A673 (cell line): ENCODE measurements at regions not wholly inside any gene's neighbourhood (a gene's known extent, or its start where the extent isn't known, plus 50 kb on each side); places are given as distances from the start of the nearest gene placed in this dataset.

ENCODE experiments used
- BruUV-seq: library from RNA; stranded (reverse); fragments of 400-500 nt; replicated peaks from 2 replicates; lab custom pipeline; 2021; lab: Mats Ljungman, UMichigan
- CTCF ChIA-PET: fragments of 300-600 bp; sonication (Branson Sonifier 250); formaldehyde crosslinking; loops from one replicate; lab custom pipeline; 2022; ENCODE audit warnings: antibody characterized with exemption; lab: Charles Lee
- POLR2A ChIA-PET: fragments of 300-600 bp; sonication (Branson Sonifier 250); formaldehyde crosslinking; loops from one replicate; lab custom pipeline; 2022; ENCODE audit warnings: antibody characterized with exemption; ENCODE audit not compliant: low non-redundant PET; lab: Charles Lee
- DNase-seq: peaks from one replicate; pipeline ENCODE4 v3.0.0-alpha.2; 2015; ENCODE audit warnings: low spot score
- H3K27ac ChIP-seq: fragments of 200-600 bp; sonication (generic); 2 replicates; pipeline ENCODE4 v1.5.1; 2016; ENCODE audit warnings: mixed run types, low read depth, mild to moderate bottlenecking, mixed read lengths, antibody characterized with exemption, low read length; ENCODE audit not compliant: poor library complexity, severe bottlenecking
- H3K27me3 ChIP-seq: fragments of 200-600 bp; sonication (generic); replicated peaks from 2 replicates; pipeline ENCODE4 v1.6.1; 2017; ENCODE audit warnings: mixed run types, low read depth, mild to moderate bottlenecking, mixed read lengths, antibody characterized with exemption, low read length; ENCODE audit not compliant: insufficient read depth, poor library complexity
- H3K36me3 ChIP-seq: fragments of 200-600 bp; sonication (generic); 2 replicates; pipeline ENCODE4 v1.6.1; 2016; ENCODE audit warnings: mixed run types, mild to moderate bottlenecking, mixed read lengths, antibody characterized with exemption, low read length; ENCODE audit not compliant: insufficient read depth, poor library complexity, severe bottlenecking
- H3K4me1 ChIP-seq: fragments of 200-600 bp; sonication (generic); 2 replicates; pipeline ENCODE4 v1.6.1; 2017; ENCODE audit warnings: mixed run types, mild to moderate bottlenecking, mixed read lengths, antibody characterized with exemption, low read length; ENCODE audit not compliant: insufficient read depth, poor library complexity, severe bottlenecking
- H3K4me3 ChIP-seq: fragments of 200-600 bp; sonication (generic); 2 replicates; pipeline ENCODE4 v1.5.1; 2016; ENCODE audit warnings: low read depth, mixed run types, mild to moderate bottlenecking, mixed read lengths, low read length; ENCODE audit not compliant: poor library complexity, severe bottlenecking
- H3K9me3 ChIP-seq: fragments of 200-600 bp; sonication (generic); 2 replicates; pipeline ENCODE4 v1.6.1; 2016; ENCODE audit warnings: mixed run types, low read depth, mild to moderate bottlenecking, mixed read lengths, antibody characterized with exemption, low read length; ENCODE audit not compliant: poor library complexity, severe bottlenecking
- CTCF ChIP-seq: fragments of 300-800, 200-600 bp; sonication (generic); conservative IDR thresholded peaks from 2 replicates; pipeline ENCODE4 v1.5.1; 2017; ENCODE audit warnings: low read depth, mild to moderate bottlenecking, antibody characterized with exemption, low read length, moderate library complexity, mixed read lengths
- EZH2 ChIP-seq: fragments of 200-600 bp; sonication (generic); IDR thresholded peaks from 2 replicates; pipeline ENCODE4 v1.6.1; 2017; ENCODE audit warnings: borderline replicate concordance, low read depth, mild to moderate bottlenecking, mixed read lengths, antibody characterized with exemption, low read length; ENCODE audit not compliant: poor library complexity, severe bottlenecking
- intact Hi-C: fragments of 100-400 bp; cut with micrococcal nuclease; formaldehyde crosslinking; loops from one replicate; pipeline ENCODE4 v1.10.0; 2022; ENCODE audit not compliant: unreplicated experiment

- H3K36me3 ChIP-seq, result no peaks in the 10 kb centered on the region
- BruUV-seq, result no TSS peak
- peaks cover 22% of the 10 kb centered on the region for H3K27me3 ChIP-seq
- no peak overlapping the region for H3K4me3 ChIP-seq
- TF ChIP-seq CTCF (no peak), EZH2 (no peak)
- H3K27ac ChIP-seq, result no peak overlapping the region
- ChIA-PET CTCF (no interaction called here), POLR2A (no interaction called here)
- H3K9me3 ChIP-seq, result no peaks in the 10 kb centered on the region
- no peaks in the 10 kb centered on the region for H3K4me1 ChIP-seq
- intact Hi-C loops, result no loop called here
- DNase-seq, result no peak
Measured at GRCh38 chr14:53495846-53496343, 342.8 kb upstream of the DDHD1 start.

DNA sequence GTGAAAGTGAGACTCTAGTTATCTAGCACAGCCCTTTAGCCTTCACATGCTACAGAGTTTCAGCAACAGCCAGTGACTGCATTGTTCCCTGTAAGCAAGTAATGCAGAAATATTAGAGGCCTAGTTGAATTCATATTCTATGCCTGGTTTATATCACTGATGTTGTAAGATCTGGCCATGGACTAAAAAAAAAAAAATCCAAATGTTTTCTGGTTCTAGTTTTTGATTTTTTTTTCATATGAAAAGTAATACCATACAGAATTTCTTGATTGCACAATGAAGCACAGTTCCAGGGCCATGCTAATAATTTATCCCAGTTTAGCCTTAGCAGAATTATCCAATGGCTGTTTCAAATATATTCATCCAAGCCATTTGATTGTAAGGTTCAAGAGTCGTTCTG is 341.5 kb upstream of the DDHD1 start:
- no peak for DNase-seq
- Histone ChIP-seq H3K27ac (no peak overlapping the region), H3K4me3 (no peak overlapping the region), H3K36me3 (no peaks in the 10 kb centered on the region), H3K9me3 (no peaks in the 10 kb centered on the region), H3K27me3 (peaks cover 22% of the 10 kb centered on the region), H3K4me1 (no peaks in the 10 kb centered on the region)
- ChIA-PET CTCF (no interaction called here), POLR2A (interaction anchor here (0.6 kb wide), 1 partner anchor 34 kb away, joined by 7 read pairs; no protein-coding TSS in a partner anchor)
- no TSS peak for BruUV-seq
- no peak for TF ChIP-seq CTCF
- no peak for TF ChIP-seq EZH2
- intact Hi-C loops, result no loop called here

DNA sequence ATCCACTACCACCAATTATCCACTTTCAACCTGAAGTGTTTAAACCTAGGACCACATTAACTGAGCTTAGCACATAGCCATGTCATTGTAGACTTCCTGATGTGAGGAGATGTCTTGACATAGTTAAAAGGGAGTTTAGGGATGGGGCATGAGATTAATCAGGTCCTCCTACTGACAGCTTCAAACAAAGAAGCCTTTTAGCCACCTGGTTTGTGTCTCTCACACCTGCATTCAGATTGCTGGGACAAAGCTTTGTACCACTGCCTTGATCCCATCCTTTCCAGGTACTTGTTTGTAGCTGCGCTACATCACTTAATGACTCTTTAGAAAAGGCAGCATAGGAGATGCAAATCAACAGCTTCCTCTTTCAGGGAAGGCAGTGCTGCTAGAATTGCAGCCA is 340.7 kb upstream of the DDHD1 start:
- DNase-seq, result no peak
- H3K36me3 ChIP-seq, result no peaks in the 10 kb centered on the region
- no peak overlapping the region for H3K27ac ChIP-seq
- H3K4me3 ChIP-seq, result no peak overlapping the region
- no peaks in the 10 kb centered on the region for H3K4me1 ChIP-seq
- POLR2A ChIA-PET, result no interaction called here
- H3K27me3 ChIP-seq, result peaks cover 22% of the 10 kb centered on the region
- no peak for TF ChIP-seq CTCF
- TF ChIP-seq EZH2, result no peak
- H3K9me3 ChIP-seq, result no peaks in the 10 kb centered on the region
- CTCF ChIA-PET, result no interaction called here
- intact Hi-C loops, result no loop called here
- no TSS peak for BruUV-seq
